Calu3 (cell line): ENCODE measurements at regions not wholly inside any gene's neighbourhood (a gene's known extent, or its start where the extent isn't known, plus 50 kb on each side); places are given as distances from the start of the nearest gene placed in this dataset.

ENCODE experiments used
- BruUV-seq: library from RNA; stranded (reverse); fragments of 400-500 nt; replicated peaks from 2 replicates; lab custom pipeline; 2021; lab: Mats Ljungman, UMichigan
- CTCF ChIA-PET: fragments of 300-600 bp; sonication (Branson Sonifier 250); formaldehyde crosslinking; loops from one replicate; lab custom pipeline; 2022; ENCODE audit warnings: antibody characterized with exemption; lab: Charles Lee
- DNase-seq: peaks from one replicate; pipeline ENCODE4 v3.0.0; 2022
- H3K27ac Mint-ChIP-seq: one replicate; pipeline ENCODE4 v1.8.0; 2022; ENCODE audit warnings: mixed read lengths; ENCODE audit not compliant: unreplicated experiment
- H3K27me3 Mint-ChIP-seq: one replicate; pipeline ENCODE4 v1.8.0; 2022; ENCODE audit warnings: mixed read lengths; ENCODE audit not compliant: unreplicated experiment
- H3K36me3 Mint-ChIP-seq: one replicate; pipeline ENCODE4 v1.8.0; 2022; ENCODE audit warnings: mild to moderate bottlenecking, moderate library complexity, mixed read lengths; ENCODE audit not compliant: insufficient read depth, unreplicated experiment
- H3K4me1 Mint-ChIP-seq: one replicate; pipeline ENCODE4 v1.8.0; 2022; ENCODE audit warnings: mild to moderate bottlenecking, low read depth, mixed read lengths; ENCODE audit not compliant: unreplicated experiment
- H3K4me3 Mint-ChIP-seq: one replicate; pipeline ENCODE4 v1.8.0; 2022; ENCODE audit warnings: mild to moderate bottlenecking, low read depth, moderate library complexity, mixed read lengths; ENCODE audit not compliant: unreplicated experiment
- H3K9me3 Mint-ChIP-seq: one replicate; pipeline ENCODE4 v1.8.0; 2022; ENCODE audit warnings: low read depth, mixed read lengths; ENCODE audit not compliant: unreplicated experiment
- CTCF ChIP-seq: fragments of 200-600 bp; IDR thresholded peaks from one replicate; pipeline ENCODE4 v1.8.0; 2022; ENCODE audit warnings: antibody characterized with exemption; ENCODE audit not compliant: unreplicated experiment
- intact Hi-C: fragments of 100-400 bp; cut with micrococcal nuclease; formaldehyde crosslinking; loops from one replicate; pipeline ENCODE4 v1.10.0; 2022; ENCODE audit not compliant: unreplicated experiment

- Mint-ChIP-seq H3K4me3 (no peak overlapping the region), H3K27me3 (peaks cover 20% of the 10 kb centered on the region), H3K4me1 (peaks cover 9% of the 10 kb centered on the region), H3K27ac (no peak overlapping the region), H3K36me3 (no peaks in the 10 kb centered on the region), H3K9me3 (no peaks in the 10 kb centered on the region)
- no peak for DNase-seq
- TF ChIP-seq CTCF = no peak
- intact Hi-C loops = no loop called here
- CTCF ChIA-PET = no interaction called here
- no TSS peak for BruUV-seq
Observed at GRCh38 chr2:19807346-19807745, 94.4 kb downstream of the TTC32 start.

- no TSS peak for BruUV-seq
- Mint-ChIP-seq H3K4me1 (peaks cover 17% of the 10 kb centered on the region), H3K36me3 (peaks cover 1% of the 10 kb centered on the region), H3K4me3 (no peak overlapping the region), H3K27ac (no peak overlapping the region), H3K9me3 (no peaks in the 10 kb centered on the region), H3K27me3 (peaks cover 17% of the 10 kb centered on the region)
- TF ChIP-seq CTCF = no peak
- DNase-seq = no peak
- intact Hi-C loops = no loop called here
- CTCF ChIA-PET = no interaction called here
Observed at GRCh38 chr2:19806591-19806990, 95.2 kb downstream of the TTC32 start.

DNA sequence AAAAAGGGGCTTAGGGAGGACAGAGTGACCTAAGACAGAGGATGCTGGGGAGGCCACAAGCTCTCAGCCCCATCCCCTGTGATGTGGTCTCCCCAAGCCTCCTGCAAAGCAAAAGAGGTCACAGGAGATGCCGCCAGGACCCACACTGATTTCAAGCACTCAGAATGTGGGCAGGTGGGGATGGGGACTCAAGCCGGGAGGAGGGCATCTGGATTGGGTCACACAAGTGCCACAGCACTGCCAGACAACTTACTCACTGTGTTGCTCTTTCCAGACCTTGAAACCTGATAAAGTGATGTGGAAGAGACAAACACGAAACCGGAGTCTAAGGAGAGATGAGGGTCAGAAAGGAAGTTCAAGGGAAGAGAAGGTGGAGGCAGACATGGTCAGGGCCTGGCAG is 95.7 kb downstream of the TTC32 start:
- intact Hi-C loops = no loop called here
- H3K4me3 Mint-ChIP-seq = no peak overlapping the region
- no peaks in the 10 kb centered on the region for H3K9me3 Mint-ChIP-seq
- peaks cover 21% of the 10 kb centered on the region for H3K4me1 Mint-ChIP-seq
- TF ChIP-seq CTCF = no peak
- no peak overlapping the region for H3K27ac Mint-ChIP-seq
- BruUV-seq = no TSS peak
- H3K27me3 Mint-ChIP-seq = peaks cover 17% of the 10 kb centered on the region
- DNase-seq = no peak
- CTCF ChIA-PET = interaction anchor here (0.7 kb wide), 1 partner anchor 50 kb away, joined by 5 read pairs; no protein-coding TSS in a partner anchor
- peaks cover 6% of the 10 kb centered on the region for H3K36me3 Mint-ChIP-seq

- peaks cover 27% of the 10 kb centered on the region for H3K4me1 Mint-ChIP-seq
- peaks cover 17% of the 10 kb centered on the region for H3K27me3 Mint-ChIP-seq
- no TSS peak for BruUV-seq
- H3K27ac Mint-ChIP-seq = no peak overlapping the region
- H3K4me3 Mint-ChIP-seq = no peak overlapping the region
- intact Hi-C loops = no loop called here
- no peaks in the 10 kb centered on the region for H3K9me3 Mint-ChIP-seq
- no peak for TF ChIP-seq CTCF
- DNase-seq = no peak
- peaks cover 9% of the 10 kb centered on the region for H3K36me3 Mint-ChIP-seq
- CTCF ChIA-PET = no interaction called here
Observed at GRCh38 chr2:19805266-19805665, 96.5 kb downstream of the TTC32 start.
